SU-DHL-6 (cell line): ENCODE measurements at regions not wholly inside any gene's neighbourhood (a gene's known extent, or its start where the extent isn't known, plus 50 kb on each side); places are given as distances from the start of the nearest gene placed in this dataset.

ENCODE experiments used
- H2AFZ ChIP-seq: fragments of 200-600 bp; sonication (generic); 2 replicates; pipeline ENCODE4 v1.6.1; 2014; ENCODE audit warnings: low read depth, mild to moderate bottlenecking, moderate library complexity, mixed read lengths, antibody characterized with exemption, low read length; ENCODE audit not compliant: severe bottlenecking
- H3F3A ChIP-seq: fragments of 200-600 bp; shearing (Covaris generic); 2 replicates; pipeline ENCODE4 v1.6.0; 2016; ENCODE audit warnings: antibody characterized with exemption, mild to moderate bottlenecking; ENCODE audit not compliant: insufficient read depth
- H3K27ac ChIP-seq: fragments of 200-600 bp; sonication (generic); 2 replicates; pipeline ENCODE4 v1.5.1; 2016; ENCODE audit warnings: low read depth, mild to moderate bottlenecking, low read length, moderate library complexity, mixed read lengths
- H3K27me3 ChIP-seq: fragments of 200-600 bp; sonication (generic), shearing (Covaris generic); 2 replicates; pipeline ENCODE4 v1.6.0; 2014; ENCODE audit warnings: mild to moderate bottlenecking, low read length
- H3K36me3 ChIP-seq: fragments of 200-600 bp; sonication (generic); 2 replicates; pipeline ENCODE4 v1.6.1; 2014; ENCODE audit warnings: mild to moderate bottlenecking, low read length, mixed read lengths
- H3K4me2 ChIP-seq: fragments of 300-600, 200-600 bp; shearing (Covaris generic), sonication (generic); 2 replicates; pipeline ENCODE4 v1.6.0; 2014; ENCODE audit warnings: low read length, low read depth, mild to moderate bottlenecking; ENCODE audit not compliant: poor library complexity, severe bottlenecking
- H3K4me3 ChIP-seq: fragments of 200-600 bp; sonication (generic); 2 replicates; pipeline ENCODE4 v1.5.1; 2014; ENCODE audit warnings: antibody characterized with exemption, low read length, mild to moderate bottlenecking, mixed read lengths; ENCODE audit not compliant: insufficient read depth, poor library complexity, severe bottlenecking
- H3K79me2 ChIP-seq: fragments of 200-600 bp; sonication (generic); 2 replicates; pipeline ENCODE4 v1.6.1; 2014; ENCODE audit warnings: mild to moderate bottlenecking, low read length, moderate library complexity; ENCODE audit not compliant: insufficient read depth
- H3K9ac ChIP-seq: fragments of 200-600 bp; sonication (generic); 2 replicates; pipeline ENCODE4 v1.7.0; 2014; ENCODE audit warnings: mild to moderate bottlenecking, low read length
- H3K9me2 ChIP-seq: fragments of 200-600 bp; sonication (generic); replicated peaks from 2 replicates; pipeline ENCODE4 v1.6.1; 2014; ENCODE audit warnings: low read length; ENCODE audit not compliant: insufficient read depth
- H3K9me3 ChIP-seq: fragments of 200-600 bp; sonication (generic); 2 replicates; pipeline ENCODE4 v1.6.1; 2014; ENCODE audit warnings: low read length, mixed read lengths; ENCODE audit not compliant: insufficient read depth
- H4K20me1 ChIP-seq: fragments of 200-600 bp; sonication (generic); 2 replicates; pipeline ENCODE4 v1.6.1; 2014; ENCODE audit warnings: low read depth, mild to moderate bottlenecking, antibody characterized with exemption, low read length, moderate library complexity, mixed read lengths
- CTCF ChIP-seq: fragments of 200-600 bp; sonication (generic); IDR thresholded peaks from one replicate; pipeline ENCODE4 v1.5.1; 2017; ENCODE audit warnings: antibody characterized with exemption, mild to moderate bottlenecking, low read length, moderate library complexity; ENCODE audit not compliant: insufficient read depth, poor library complexity, severe bottlenecking
- EZH2phosphoT487 ChIP-seq: fragments of 200-600 bp; sonication (generic), shearing (Covaris generic); conservative IDR thresholded peaks from 2 replicates; pipeline ENCODE4 v1.6.1; 2018; ENCODE audit warnings: mild to moderate bottlenecking, antibody characterized with exemption, low read length, moderate library complexity, mixed read lengths

- Histone ChIP-seq H3K27me3 (no peaks in the 10 kb centered on the region), H3K27ac (no peak overlapping the region), H3K4me2 (no peak overlapping the region)
These were observed 184.4 kb upstream of the ALG10B start for GRCh38 chr12:38132139-38132538.

GRCh38 chr12:38137287-38137686 is 179.3 kb upstream of the ALG10B start:
- Histone ChIP-seq H3K9me3 (no peaks in the 10 kb centered on the region), H3K36me3 (no peaks in the 10 kb centered on the region), H3K27me3 (no peaks in the 10 kb centered on the region), H3K9me2 (no peaks in the 10 kb centered on the region), H4K20me1 (no peaks in the 10 kb centered on the region), H3K4me2 (no peak overlapping the region), H3K79me2 (no peaks in the 10 kb centered on the region), H3K9ac (no peak overlapping the region), H3K27ac (no peak overlapping the region), H2AFZ (no peak overlapping the region), H3F3A (no peaks in the 10 kb centered on the region), H3K4me3 (no peak overlapping the region)
- TF ChIP-seq CTCF (no peak), EZH2phosphoT487 (no peak)

More at GRCh38 chr12:38132139-38132538, 184.4 kb upstream of the ALG10B start:
- Histone ChIP-seq H3K4me3 (no peak overlapping the region), H3K9ac (no peak overlapping the region), H3F3A (no peaks in the 10 kb centered on the region), H2AFZ (no peak overlapping the region), H3K9me2 (no peaks in the 10 kb centered on the region), H3K9me3 (no peaks in the 10 kb centered on the region), H3K79me2 (no peaks in the 10 kb centered on the region), H4K20me1 (no peaks in the 10 kb centered on the region), H3K36me3 (no peaks in the 10 kb centered on the region)
- TF ChIP-seq EZH2phosphoT487 (no peak), CTCF (no peak)

GRCh38 chr12:38137716-38138115 is 178.9 kb upstream of the ALG10B start:
- no peak overlapping the region for H3K9ac ChIP-seq
- no peak overlapping the region for H3K27ac ChIP-seq
- H3K4me2 ChIP-seq = no peak overlapping the region
- no peaks in the 10 kb centered on the region for H3K9me2 ChIP-seq
- no peak overlapping the region for H3K4me3 ChIP-seq
- H3K27me3 ChIP-seq = no peaks in the 10 kb centered on the region
- no peaks in the 10 kb centered on the region for H3K36me3 ChIP-seq
- no peak overlapping the region for H2AFZ ChIP-seq
- no peaks in the 10 kb centered on the region for H3F3A ChIP-seq
- no peaks in the 10 kb centered on the region for H4K20me1 ChIP-seq
- H3K9me3 ChIP-seq = no peaks in the 10 kb centered on the region
- TF ChIP-seq CTCF = no peak
- TF ChIP-seq EZH2phosphoT487 = no peak
- H3K79me2 ChIP-seq = no peaks in the 10 kb centered on the region
